ENCODE measurements at regions not wholly inside any gene's neighbourhood (a gene's known extent, or its start where the extent isn't known, plus 50 kb on each side); places are given as distances from the start of the nearest gene placed in this dataset.
"Not testable (repeated sequence)": the region's sequence is repeated elsewhere in the genome, so short reads cannot be mapped to it uniquely, and the experiment has no call there.

GRCh38 chr4:114087596-114088230 is 108.3 kb upstream of the ARSJ start:
- no peak for DNase-seq (ENCODE audit: low read depth in 3 of 3, low spot score in 1 of 3)

GRCh38 chr4:114088481-114088880 is 109.0 kb upstream of the ARSJ start:
- no peak for DNase-seq (ENCODE audit: low read depth in 3 of 3, low spot score in 1 of 3)

GRCh38 chr4:114091546-114091945 is 112.1 kb upstream of the ARSJ start:
- DNase-seq (ENCODE audit: low read depth in 3 of 3, low spot score in 1 of 3) = no peak

GRCh38 chr4:114093221-114093715 is 113.8 kb upstream of the ARSJ start:
- no peak for DNase-seq (ENCODE audit: low read depth in 3 of 3, low spot score in 1 of 3)

- DNase-seq (ENCODE audit: low read depth in 3 of 3, low spot score in 1 of 3) = no peak
These were observed 121.0 kb upstream of the ARSJ start for GRCh38 chr4:114100288-114101031.

GRCh38 chr4:114103908-114104307 is 124.5 kb upstream of the ARSJ start:
- DNase-seq (ENCODE audit: low read depth in 3 of 3, low spot score in 1 of 3) = no peak

GRCh38 chr4:114108869-114109268 is 129.4 kb upstream of the ARSJ start:
- no peak for DNase-seq (ENCODE audit: low read depth in 3 of 3, low spot score in 1 of 3)

- DNase-seq (ENCODE audit: low read depth in 3 of 3, low spot score in 1 of 3) = no peak
These were observed 130.3 kb upstream of the ARSJ start for GRCh38 chr4:114109776-114110175.

- DNase-seq (ENCODE audit: low read depth in 3 of 3, low spot score in 1 of 3) = no peak
These were observed 136.1 kb upstream of the ARSJ start for GRCh38 chr4:114115526-114115925.

GRCh38 chr4:114116861-114117260 is 137.4 kb upstream of the ARSJ start:
- no peak for DNase-seq (ENCODE audit: low read depth in 3 of 3, low spot score in 1 of 3)

- no peak for DNase-seq (ENCODE audit: low read depth in 3 of 3, low spot score in 1 of 3)
These were observed 141.8 kb upstream of the ARSJ start for GRCh38 chr4:114121221-114121620.

GRCh38 chr4:114132199-114132598 is 152.8 kb upstream of the ARSJ start:
- DNase-seq (ENCODE audit: low read depth in 3 of 3, low spot score in 1 of 3) = no peak

GRCh38 chr4:114132830-114133229 is 153.4 kb upstream of the ARSJ start:
- no peak for DNase-seq (ENCODE audit: low read depth in 3 of 3, low spot score in 1 of 3)

- no peak for DNase-seq (ENCODE audit: low read depth in 3 of 3, low spot score in 1 of 3)
These were observed 156.6 kb upstream of the ARSJ start for GRCh38 chr4:114136069-114136468.

- no peak for DNase-seq (ENCODE audit: low read depth in 3 of 3, low spot score in 1 of 3)
These were observed 158.5 kb upstream of the ARSJ start for GRCh38 chr4:114137984-114138383.

GRCh38 chr4:114146947-114147618 is 167.6 kb upstream of the ARSJ start:
- no peak for DNase-seq (ENCODE audit: low read depth in 3 of 3, low spot score in 1 of 3)

GRCh38 chr4:114147619-114148208 is 168.3 kb upstream of the ARSJ start:
- DNase-seq (ENCODE audit: low read depth in 3 of 3, low spot score in 1 of 3) = not testable (repeated sequence)

GRCh38 chr4:114148372-114149070 is 169.1 kb upstream of the ARSJ start:
- not testable (repeated sequence) for DNase-seq (ENCODE audit: low read depth in 3 of 3, low spot score in 1 of 3)

GRCh38 chr4:114156371-114156770 is 176.9 kb upstream of the ARSJ start:
- DNase-seq (ENCODE audit: low read depth in 3 of 3, low spot score in 1 of 3) = no peak

GRCh38 chr4:114161809-114162208 is 182.4 kb upstream of the ARSJ start:
- no peak for DNase-seq (ENCODE audit: low read depth in 3 of 3, low spot score in 1 of 3)

GRCh38 chr4:114163051-114163450 is 183.6 kb upstream of the ARSJ start:
- DNase-seq (ENCODE audit: low read depth in 3 of 3, low spot score in 1 of 3) = no peak

Data from stimulated activated CD4-positive, alpha-beta T cell treated with anti-CD3 and anti-CD28 coated beads, TNF-alpha, amount 100 ng/mL, for 1 hour (primary cell).